C4-2B (cell line): ENCODE measurements at regions not wholly inside any gene's neighbourhood (a gene's known extent, or its start where the extent isn't known, plus 50 kb on each side); places are given as distances from the start of the nearest gene placed in this dataset.

ENCODE experiments used
- ZFX ChIP-seq: fragments of 450-650 bp; IDR thresholded peaks from 2 replicates; pipeline ENCODE4 v1.6.1; 2017
- TF ChIP-seq, protein P1 (sequence below): fragments of 450-650 bp; conservative IDR thresholded peaks from 2 replicates; pipeline ENCODE4 v1.5.1; 2017; ENCODE audit warnings: mild to moderate bottlenecking

DNA sequence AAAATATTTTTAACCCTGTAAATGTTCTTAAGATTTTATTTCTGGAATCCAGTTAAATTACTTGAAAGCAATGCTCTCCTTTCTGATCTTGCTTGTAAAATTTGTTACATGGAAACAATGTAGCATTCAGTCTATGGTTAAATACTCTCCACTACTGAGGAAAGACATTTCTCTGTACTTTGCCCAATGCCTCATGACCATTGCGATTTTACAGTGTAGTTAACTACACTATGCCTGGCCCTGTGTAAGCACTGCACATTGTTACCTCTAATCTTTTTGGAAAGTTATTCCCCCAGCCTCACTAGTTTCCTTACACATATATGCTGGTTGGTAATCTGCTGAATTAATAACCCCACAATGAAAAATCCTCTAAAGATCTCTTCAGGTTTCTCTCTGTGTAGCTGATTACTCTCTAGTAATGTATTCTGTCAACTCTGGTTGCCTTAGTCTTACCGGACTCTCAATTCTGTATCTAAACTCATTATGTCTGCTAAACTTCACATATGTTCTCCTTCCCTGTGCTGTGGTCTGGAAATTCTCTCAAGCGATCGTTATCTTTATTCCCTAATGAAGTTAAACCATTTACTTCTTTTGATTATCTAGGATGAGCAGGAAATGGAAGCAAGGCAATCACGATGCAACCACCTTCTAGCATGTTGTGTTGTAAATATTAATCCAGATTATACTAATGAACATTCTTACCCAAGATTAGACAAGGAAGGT lies 58.7 kb upstream of the TMEM106B start:
- TF ChIP-seq, protein P1, sequence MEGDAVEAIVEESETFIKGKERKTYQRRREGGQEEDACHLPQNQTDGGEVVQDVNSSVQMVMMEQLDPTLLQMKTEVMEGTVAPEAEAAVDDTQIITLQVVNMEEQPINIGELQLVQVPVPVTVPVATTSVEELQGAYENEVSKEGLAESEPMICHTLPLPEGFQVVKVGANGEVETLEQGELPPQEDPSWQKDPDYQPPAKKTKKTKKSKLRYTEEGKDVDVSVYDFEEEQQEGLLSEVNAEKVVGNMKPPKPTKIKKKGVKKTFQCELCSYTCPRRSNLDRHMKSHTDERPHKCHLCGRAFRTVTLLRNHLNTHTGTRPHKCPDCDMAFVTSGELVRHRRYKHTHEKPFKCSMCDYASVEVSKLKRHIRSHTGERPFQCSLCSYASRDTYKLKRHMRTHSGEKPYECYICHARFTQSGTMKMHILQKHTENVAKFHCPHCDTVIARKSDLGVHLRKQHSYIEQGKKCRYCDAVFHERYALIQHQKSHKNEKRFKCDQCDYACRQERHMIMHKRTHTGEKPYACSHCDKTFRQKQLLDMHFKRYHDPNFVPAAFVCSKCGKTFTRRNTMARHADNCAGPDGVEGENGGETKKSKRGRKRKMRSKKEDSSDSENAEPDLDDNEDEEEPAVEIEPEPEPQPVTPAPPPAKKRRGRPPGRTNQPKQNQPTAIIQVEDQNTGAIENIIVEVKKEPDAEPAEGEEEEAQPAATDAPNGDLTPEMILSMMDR: no peak
- TF ChIP-seq ZFX: no peak
